ENCODE measurements at regions not wholly inside any gene's neighbourhood (a gene's known extent, or its start where the extent isn't known, plus 50 kb on each side); places are given as distances from the start of the nearest gene placed in this dataset.
"Not testable (repeated sequence)": the region's sequence is repeated elsewhere in the genome, so short reads cannot be mapped to it uniquely, and the experiment has no call there.

DNA sequence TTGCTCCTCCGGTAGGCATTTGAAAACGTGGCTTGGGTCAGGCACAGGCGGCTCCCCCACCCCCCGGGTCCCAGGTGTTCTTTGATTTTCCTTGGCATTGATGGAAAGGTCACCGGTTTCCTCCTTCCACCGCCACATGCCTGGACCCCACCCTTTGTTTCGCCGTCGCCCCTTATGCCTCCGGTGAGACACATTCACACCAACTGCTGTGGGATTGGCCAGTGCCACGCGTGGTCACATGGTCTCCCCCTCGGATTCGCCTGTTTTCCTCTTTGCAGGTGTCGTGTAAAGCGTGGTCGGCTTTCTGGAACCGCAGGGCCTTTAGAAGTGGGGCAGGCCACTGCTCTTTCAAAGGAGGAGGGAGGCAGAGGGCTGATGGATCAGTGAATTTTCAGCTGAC is 101.2 kb upstream of the FOXD4L5 start:
- TF ChIP-seq, protein P1, sequence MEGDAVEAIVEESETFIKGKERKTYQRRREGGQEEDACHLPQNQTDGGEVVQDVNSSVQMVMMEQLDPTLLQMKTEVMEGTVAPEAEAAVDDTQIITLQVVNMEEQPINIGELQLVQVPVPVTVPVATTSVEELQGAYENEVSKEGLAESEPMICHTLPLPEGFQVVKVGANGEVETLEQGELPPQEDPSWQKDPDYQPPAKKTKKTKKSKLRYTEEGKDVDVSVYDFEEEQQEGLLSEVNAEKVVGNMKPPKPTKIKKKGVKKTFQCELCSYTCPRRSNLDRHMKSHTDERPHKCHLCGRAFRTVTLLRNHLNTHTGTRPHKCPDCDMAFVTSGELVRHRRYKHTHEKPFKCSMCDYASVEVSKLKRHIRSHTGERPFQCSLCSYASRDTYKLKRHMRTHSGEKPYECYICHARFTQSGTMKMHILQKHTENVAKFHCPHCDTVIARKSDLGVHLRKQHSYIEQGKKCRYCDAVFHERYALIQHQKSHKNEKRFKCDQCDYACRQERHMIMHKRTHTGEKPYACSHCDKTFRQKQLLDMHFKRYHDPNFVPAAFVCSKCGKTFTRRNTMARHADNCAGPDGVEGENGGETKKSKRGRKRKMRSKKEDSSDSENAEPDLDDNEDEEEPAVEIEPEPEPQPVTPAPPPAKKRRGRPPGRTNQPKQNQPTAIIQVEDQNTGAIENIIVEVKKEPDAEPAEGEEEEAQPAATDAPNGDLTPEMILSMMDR (IDR thresholded peaks at IDR 0.05 in 2 of 3, conservative IDR thresholded peaks at IDR 0.05 in 1 of 3; ENCODE audit: borderline replicate concordance in 1 of 3, insufficient read depth in 1 of 3, low read depth in 2 of 3, low read length in 2 of 3) = not testable (repeated sequence)
- TF ChIP-seq CEBPB (IDR thresholded peaks at IDR 0.05; ENCODE audit: low read depth); POLR2A (IDR thresholded peaks at IDR 0.05; ENCODE audit: borderline replicate concordance, extremely low read depth, insufficient read depth, insufficient read length): not testable (repeated sequence)
